GM10248 (cell line): ENCODE measurements at regions not wholly inside any gene's neighbourhood (a gene's known extent, or its start where the extent isn't known, plus 50 kb on each side); places are given as distances from the start of the nearest gene placed in this dataset.

Source experiments
- CTCF ChIA-PET: fragments of 300-600 bp; sonication (Branson Sonifier 250); formaldehyde crosslinking; extraction: SDS; loops from one replicate; lab custom pipeline; 2021; ENCODE audit warnings: antibody characterized with exemption; lab: Yijun Ruan, JAX
- POLR2A ChIA-PET: fragments of 350-650 bp; sonication (Branson Sonifier 250); formaldehyde crosslinking; extraction: SDS; loops from one replicate; lab custom pipeline; 2020; ENCODE audit warnings: antibody characterized with exemption; lab: Yijun Ruan, JAX
- DNase-seq: peaks from one replicate; pipeline ENCODE4 v3.0.0; 2012; ENCODE audit errors: extremely low spot score
- TF ChIP-seq, protein P1 (sequence below): IDR thresholded peaks from 2 replicates; pipeline ENCODE4 v1.5.1; 2012; ENCODE audit warnings: mild to moderate bottlenecking, low read depth; ENCODE audit errors: extremely low read depth, missing control alignments, control extremely low read depth

DNA sequence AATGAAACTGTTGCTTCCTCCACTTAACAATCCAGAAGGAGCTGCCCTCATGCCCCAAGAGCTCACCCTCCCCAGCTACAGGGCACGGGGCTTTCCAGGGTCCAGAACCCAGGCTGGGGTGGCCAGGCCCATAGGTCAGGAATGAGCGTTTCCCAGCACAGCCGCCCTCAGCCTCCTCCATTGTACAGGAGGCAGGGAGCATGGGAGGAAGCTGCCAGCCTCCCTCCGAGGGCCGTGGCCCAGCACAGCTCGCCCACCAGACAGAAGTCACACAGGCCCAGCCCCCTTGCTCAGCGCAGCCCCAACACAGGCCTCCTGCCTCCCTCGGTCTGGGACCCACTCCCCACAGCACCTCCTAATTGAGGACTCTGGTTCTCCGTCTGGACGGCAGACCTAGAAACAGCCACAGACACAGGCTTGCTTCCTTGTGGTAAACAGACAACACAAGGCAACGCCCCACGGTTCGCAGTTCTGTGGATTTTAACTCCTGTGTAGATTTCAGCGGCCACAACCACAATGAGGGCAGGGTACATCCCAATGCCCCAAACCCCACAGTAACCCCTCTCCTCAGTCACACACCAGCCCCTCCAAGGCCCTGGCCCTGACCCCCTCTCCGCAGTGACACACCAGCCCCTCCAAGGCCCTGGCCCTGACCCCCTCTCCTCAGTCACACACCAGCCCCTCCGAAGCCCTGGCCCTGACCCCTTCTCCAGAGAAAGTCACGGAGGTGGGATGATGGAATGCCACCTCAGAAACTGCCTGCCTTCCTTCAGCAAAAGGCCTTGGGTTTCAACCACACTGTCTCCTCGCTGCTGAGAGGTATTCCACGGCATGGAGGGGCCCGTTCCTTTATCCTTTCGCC is 173.5 kb downstream of the DLL1 start:
- TF ChIP-seq, protein P1, sequence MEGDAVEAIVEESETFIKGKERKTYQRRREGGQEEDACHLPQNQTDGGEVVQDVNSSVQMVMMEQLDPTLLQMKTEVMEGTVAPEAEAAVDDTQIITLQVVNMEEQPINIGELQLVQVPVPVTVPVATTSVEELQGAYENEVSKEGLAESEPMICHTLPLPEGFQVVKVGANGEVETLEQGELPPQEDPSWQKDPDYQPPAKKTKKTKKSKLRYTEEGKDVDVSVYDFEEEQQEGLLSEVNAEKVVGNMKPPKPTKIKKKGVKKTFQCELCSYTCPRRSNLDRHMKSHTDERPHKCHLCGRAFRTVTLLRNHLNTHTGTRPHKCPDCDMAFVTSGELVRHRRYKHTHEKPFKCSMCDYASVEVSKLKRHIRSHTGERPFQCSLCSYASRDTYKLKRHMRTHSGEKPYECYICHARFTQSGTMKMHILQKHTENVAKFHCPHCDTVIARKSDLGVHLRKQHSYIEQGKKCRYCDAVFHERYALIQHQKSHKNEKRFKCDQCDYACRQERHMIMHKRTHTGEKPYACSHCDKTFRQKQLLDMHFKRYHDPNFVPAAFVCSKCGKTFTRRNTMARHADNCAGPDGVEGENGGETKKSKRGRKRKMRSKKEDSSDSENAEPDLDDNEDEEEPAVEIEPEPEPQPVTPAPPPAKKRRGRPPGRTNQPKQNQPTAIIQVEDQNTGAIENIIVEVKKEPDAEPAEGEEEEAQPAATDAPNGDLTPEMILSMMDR, result no peak
- ChIA-PET POLR2A (no interaction called here), CTCF (interaction anchor here (0.9 kb wide), 1 partner anchor 10 kb away, joined by 3 read pairs; no protein-coding TSS in a partner anchor)
- no peak for DNase-seq

GRCh38 chr6:170116636-170117035 is 174.2 kb downstream of the DLL1 start:
- ChIA-PET POLR2A (no interaction called here), CTCF (interaction anchor here (0.9 kb wide), 1 partner anchor 9 kb away, joined by 3 read pairs; no protein-coding TSS in a partner anchor)
- TF ChIP-seq, protein P1, result no peak
- DNase-seq, result no peak

DNA sequence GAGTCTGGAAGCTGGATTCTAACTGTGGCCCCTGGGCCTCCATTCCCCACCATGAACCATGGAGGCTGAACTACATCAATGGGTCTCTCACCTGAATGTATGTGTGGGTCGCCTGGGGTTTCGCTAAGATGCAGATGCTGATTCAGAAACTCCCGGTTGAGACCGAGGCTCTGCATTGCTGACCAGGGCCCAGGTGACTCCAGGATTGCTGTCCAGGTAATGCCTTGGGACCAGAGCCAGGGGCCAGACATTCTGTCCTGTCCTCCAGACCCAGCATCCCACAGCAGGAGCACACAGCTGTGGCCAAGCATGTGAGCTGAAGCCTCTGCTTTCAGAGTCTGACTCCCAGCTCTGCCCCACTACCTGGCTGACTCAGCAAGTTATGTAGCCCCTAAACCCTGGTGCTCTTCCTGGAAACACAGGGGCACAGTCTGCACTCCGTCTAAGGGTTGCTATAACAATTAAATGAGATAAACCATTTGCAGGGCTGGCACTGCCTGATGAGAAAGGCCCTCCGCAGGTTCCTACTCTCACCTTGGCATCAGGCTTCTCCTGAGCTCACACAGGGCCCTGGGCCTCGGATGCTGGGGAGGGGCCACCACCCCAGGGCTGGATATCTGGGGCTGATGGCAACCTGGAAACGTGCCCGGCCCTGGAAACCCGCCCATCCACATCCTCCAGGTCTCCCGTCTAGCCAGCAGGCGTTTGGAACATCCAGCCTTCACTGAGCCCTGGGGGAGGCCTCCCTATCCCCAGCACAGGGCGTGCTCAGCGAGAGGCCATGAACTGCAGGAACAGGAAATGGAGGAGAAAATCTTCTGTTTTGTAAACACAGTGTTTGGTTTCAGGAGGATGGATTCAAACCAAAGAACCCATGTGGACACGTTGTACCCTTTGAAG is 175.7 kb downstream of the DLL1 start:
- ChIA-PET CTCF (no interaction called here), POLR2A (no interaction called here)
- TF ChIP-seq, protein P1, result no peak
- no peak for DNase-seq

GRCh38 chr6:170114187-170114945 is 176.5 kb downstream of the DLL1 start:
- CTCF ChIA-PET, result no interaction called here

GRCh38 chr6:170113141-170113540 is 177.7 kb downstream of the DLL1 start:
- CTCF ChIA-PET, result no interaction called here
- POLR2A ChIA-PET, result no interaction called here
- DNase-seq, result no peak
- TF ChIP-seq, protein P1, result no peak

More at GRCh38 chr6:170114187-170114945, 176.5 kb downstream of the DLL1 start:
- DNase-seq, result no peak
- TF ChIP-seq, protein P1, result no peak
- POLR2A ChIA-PET, result no interaction called here

DNA sequence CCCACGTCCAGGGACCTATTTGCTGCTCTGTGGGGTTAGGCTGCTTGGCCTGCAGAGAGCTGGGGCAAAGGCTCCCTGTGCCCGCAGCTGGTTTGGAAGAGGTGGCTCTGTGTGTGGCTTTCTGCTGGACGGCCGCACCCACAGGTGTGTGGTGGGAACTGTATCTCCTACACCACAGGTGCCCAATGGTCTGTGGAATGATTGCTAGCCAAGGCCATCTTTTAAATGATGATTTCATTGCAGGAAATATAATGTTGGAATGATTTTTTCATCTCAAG is 178.4 kb downstream of the DLL1 start:
- TF ChIP-seq, protein P1, result no peak
- ChIA-PET POLR2A (no interaction called here), CTCF (no interaction called here)
- no peak for DNase-seq
